Astrocyte of the cerebellum (primary cell): ENCODE measurements at regions not wholly inside any gene's neighbourhood (a gene's known extent, or its start where the extent isn't known, plus 50 kb on each side); places are given as distances from the start of the nearest gene placed in this dataset.
A peak's percentile ranks its signal among the peaks of the same experiment; 100 is the strongest.

Source experiments
- DNase-seq: peaks from one replicate; pipeline ENCODE4 v3.0.0-alpha.2; 2011; ENCODE audit warnings: low read depth
- H3K4me3 ChIP-seq: 2 replicates; pipeline ENCODE4 v1.5.1; 2011; ENCODE audit warnings: mild to moderate bottlenecking, low read depth, low read length, moderate library complexity
- in situ Hi-C: cut with HindIII; loops from 2 replicates; pipeline ENCODE4 v1.10.0; 2017; ENCODE audit warnings: low sequenced_read_pairs
- TF ChIP-seq, protein P1 (sequence below): IDR thresholded peaks from 2 replicates; pipeline ENCODE4 v1.5.1; 2012; ENCODE audit warnings: low read length, low read depth, moderate library complexity, mild to moderate bottlenecking; ENCODE audit errors: missing control alignments

DNA sequence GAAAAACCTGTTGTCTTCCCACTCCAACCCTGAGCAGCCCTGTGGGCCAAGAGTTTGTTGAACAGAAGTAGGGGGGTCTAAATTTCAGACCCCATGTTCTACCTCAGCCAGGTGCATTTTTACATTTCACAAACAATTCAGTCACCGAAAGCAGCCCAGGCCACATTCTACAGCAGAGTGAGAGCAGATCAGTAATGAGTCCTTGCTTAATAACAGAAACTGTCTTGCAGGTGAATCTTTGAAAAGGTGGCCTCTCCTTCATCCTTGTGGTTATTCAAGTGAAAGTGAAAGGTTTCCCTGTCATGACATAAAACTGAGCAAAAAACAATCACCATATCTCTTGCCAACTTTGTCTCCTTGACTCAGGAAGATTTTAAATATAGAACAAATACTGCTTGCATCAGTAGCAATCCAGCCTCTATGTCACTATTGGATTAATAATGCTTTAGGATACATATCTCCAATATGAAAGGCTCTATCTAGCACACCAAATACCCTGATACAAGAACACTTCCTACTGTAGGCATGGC lies 670.2 kb downstream of the DIAPH3 start:
- no peak for DNase-seq
- in situ Hi-C loops = no loop called here
- TF ChIP-seq, protein P1, sequence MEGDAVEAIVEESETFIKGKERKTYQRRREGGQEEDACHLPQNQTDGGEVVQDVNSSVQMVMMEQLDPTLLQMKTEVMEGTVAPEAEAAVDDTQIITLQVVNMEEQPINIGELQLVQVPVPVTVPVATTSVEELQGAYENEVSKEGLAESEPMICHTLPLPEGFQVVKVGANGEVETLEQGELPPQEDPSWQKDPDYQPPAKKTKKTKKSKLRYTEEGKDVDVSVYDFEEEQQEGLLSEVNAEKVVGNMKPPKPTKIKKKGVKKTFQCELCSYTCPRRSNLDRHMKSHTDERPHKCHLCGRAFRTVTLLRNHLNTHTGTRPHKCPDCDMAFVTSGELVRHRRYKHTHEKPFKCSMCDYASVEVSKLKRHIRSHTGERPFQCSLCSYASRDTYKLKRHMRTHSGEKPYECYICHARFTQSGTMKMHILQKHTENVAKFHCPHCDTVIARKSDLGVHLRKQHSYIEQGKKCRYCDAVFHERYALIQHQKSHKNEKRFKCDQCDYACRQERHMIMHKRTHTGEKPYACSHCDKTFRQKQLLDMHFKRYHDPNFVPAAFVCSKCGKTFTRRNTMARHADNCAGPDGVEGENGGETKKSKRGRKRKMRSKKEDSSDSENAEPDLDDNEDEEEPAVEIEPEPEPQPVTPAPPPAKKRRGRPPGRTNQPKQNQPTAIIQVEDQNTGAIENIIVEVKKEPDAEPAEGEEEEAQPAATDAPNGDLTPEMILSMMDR = no peak

DNA sequence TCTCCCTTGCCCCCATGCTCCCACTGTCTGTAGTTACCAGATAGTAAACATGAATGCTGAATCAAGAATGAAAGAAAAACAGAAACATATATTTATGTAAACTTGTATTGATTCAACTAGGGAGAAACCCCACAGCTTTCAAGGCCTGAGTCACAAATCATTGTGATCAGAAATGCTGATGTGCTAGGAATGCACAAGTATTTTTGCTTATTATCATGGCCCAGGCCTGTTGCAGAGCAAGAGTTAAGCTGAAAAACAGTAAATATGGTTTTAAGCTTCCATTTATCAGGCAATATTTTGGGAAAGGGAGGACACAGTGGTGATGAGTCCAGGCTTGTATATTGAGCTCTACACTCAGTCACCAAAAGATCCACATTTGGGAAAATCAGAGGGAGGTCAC lies 669.6 kb downstream of the DIAPH3 start:
- in situ Hi-C loops = no loop called here
- no peak overlapping the region for H3K4me3 ChIP-seq
- TF ChIP-seq, protein P1 = no peak

More for the DNA sequence above, 670.2 kb downstream of the DIAPH3 start:
- no peak overlapping the region for H3K4me3 ChIP-seq

DNA sequence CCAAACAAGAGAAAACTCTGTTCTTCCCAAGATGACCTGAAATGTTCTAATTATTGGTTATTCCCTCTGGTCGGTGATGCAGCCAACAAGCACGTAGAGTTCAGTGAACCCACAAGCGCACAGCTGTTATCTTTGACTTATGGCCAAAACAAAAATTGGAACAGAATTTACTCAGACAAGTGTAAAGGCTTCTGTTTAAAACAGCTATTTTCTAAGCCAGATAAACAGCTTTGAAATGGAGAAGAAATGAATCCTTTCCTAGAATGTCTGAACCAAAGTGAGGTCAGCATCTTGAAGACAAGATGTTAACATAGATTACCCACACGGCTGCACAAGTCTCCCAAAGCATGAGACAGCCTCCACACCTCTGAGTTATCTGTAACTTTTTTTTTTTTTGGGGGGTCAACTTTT lies 669.2 kb downstream of the DIAPH3 start:
- peak; percentile 88 for DNase-seq
- TF ChIP-seq, protein P1 = no peak
- in situ Hi-C loops = no loop called here
- no peak overlapping the region for H3K4me3 ChIP-seq

More for the DNA sequence above, 669.6 kb downstream of the DIAPH3 start:
- no peak for DNase-seq

DNA sequence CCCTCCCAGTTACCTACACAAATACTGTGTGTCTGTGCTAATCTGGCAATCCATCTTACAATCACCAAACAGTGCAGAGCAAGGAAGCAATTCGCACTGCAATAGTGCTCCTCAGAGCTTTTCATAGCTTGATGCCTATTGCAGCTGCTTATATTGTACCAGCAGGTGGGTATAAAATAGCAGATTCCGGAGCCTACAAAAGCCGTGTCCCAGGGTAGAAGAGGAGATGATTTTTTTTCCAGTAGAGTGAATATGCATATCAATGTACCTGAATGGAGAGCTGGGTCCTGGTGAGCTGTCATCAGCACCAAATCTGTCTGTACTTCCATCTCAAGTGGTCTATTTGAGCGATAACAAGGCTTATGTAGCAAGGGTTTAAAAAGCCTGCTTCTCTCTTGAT lies 668.4 kb downstream of the DIAPH3 start:
- in situ Hi-C loops = no loop called here
- no peak for DNase-seq
- TF ChIP-seq, protein P1 = no peak

DNA sequence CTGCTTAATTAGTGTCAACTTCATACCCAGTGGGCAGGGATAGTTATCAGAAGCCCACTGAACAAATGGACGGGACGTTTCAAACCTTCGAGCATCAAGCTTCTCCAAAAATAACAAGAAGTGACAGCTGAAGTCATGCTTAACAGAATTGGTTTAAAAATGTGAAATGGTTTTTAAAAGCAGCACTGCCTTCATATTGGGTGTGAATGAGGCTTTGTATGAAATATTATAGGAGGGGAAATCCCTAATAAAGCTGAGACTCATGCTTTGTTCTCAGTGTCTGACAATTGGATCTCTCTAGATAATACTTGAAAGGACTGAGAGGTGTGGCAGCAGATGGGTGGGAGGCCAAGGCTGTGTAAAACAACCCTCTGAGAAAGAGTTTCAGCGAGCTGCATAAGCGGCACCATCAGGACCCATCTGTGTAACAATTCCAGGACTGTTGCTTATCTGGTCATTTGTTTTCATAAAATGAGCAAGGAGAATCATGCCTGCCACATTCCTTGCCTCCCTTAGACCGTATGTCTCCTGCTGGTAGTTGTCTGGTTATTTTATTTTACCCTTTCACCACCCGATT lies 667.7 kb downstream of the DIAPH3 start:
- in situ Hi-C loops = no loop called here
- H3K4me3 ChIP-seq = no peak overlapping the region
- DNase-seq = no peak
- TF ChIP-seq, protein P1 = no peak

More for the DNA sequence above, 668.4 kb downstream of the DIAPH3 start:
- H3K4me3 ChIP-seq = no peak overlapping the region

DNA sequence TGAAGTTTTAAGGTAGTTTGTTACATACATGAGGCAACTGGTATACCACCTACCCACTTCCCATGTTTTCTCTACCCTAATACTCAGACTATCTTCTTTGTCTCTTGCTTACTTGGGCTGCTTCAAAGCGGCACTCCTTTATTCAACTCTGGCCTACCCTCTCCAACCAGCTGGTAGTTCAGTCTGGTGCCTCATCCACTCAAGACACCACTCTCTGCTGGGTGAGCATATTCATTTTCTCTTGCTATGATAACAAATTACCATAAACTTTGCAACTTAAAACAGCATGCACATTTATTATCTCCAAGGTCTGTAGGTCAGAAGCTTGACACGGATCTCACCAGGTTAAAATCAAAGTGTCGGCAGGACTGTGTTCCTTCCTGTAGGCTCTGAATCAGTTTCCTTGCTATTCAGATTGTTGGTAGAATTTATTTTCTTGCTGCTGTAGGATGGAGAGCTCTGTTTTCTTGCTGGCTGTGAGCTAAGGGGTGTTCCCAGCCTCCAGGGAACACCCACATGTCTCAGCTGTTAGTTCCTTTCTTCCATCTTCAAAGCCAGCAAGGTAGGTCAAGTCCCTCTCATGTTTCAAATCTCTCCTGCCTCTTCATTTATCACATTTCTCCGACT lies 666.0 kb downstream of the DIAPH3 start:
- in situ Hi-C loops = no loop called here
- DNase-seq = no peak
- TF ChIP-seq, protein P1 = no peak
- no peak overlapping the region for H3K4me3 ChIP-seq
